Hematopoietic multipotent progenitor cell treated with erythropoietin and hydrocortisone succinate and interleukin-3 and kit ligand, for 15 days (in vitro differentiated cells): ENCODE measurements at regions not wholly inside any gene's neighbourhood (a gene's known extent, or its start where the extent isn't known, plus 50 kb on each side); places are given as distances from the start of the nearest gene placed in this dataset.
"Not testable (repeated sequence)": the region's sequence is repeated elsewhere in the genome, so short reads cannot be mapped to it uniquely, and the experiment has no call there.

Experiments
- DNase-seq: peaks from one replicate; pipeline ENCODE4 v3.0.0-alpha.2; 2015; ENCODE audit warnings: low spot score

GRCh38 chr1:14138135-14138506 lies 438.1 kb downstream of the PRDM2 start:
- no peak for DNase-seq

DNA sequence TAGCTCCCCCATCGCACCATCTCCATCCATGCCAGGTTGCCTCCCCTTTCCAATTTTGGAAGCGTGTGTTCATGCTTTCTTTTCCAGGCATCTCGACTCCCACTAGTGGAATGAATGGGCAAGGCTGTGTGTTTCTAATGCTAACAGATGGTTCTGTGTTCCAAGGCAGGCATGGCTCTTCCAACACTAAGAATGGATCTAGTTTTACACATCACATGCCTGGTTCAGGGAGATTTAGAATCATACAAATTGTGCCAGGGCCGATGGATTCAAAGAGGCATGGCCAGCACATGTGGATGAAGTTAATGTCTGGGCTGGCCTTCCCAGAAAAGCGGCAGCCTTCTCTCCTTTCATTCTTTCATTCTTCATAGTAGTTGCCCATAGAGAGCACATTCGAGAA lies 438.7 kb downstream of the PRDM2 start:
- no peak for DNase-seq

DNA sequence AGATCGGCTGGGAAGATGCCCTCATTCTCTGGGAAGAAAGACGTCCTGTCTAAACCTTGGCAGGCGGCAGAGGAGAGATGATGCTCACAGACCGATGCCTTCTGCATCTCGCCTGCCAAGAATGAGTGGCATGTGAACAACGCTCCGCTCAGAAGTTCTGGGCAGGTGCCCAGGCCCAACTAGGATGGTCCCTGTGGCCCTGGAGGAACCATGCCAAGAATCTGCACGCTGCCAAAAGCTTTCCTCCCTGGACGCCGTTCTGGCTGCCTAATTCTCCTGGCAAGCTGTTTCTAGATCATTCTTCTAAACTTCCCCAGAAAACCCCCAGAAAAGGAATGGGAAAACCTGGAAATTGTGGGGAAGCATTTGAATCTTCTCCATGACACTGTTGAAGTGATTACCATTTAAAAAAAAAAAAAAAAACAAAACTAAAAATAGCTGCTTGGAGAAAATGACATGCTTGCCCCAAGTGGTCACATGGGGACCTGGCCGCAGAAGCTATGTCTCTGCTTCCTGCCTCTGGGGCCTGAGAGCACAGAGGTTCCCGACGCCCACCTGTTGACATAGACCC lies 440.9 kb downstream of the PRDM2 start:
- no peak for DNase-seq

DNA sequence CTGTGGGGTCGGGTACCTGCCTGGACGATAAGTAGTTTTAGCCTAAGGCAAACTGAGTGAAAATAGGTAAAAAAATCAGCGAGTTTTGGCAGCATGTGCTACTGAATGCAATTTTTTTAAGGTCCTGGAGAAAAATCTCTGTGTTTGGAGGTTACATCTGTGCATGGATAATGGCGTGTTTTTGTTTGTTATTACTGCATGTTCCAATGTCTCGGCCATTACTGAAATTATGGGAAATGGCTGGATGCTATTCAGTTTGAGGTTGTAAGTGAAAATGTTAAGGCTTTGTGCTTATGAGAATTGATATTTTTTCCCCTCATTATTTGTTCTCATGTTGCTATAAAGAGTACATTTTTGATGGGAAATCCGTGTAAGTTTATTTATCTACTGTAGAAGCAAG lies 441.7 kb downstream of the PRDM2 start:
- DNase-seq = no peak

GRCh38 chr1:14142397-14143100 lies 442.6 kb downstream of the PRDM2 start:
- DNase-seq = no peak

DNA sequence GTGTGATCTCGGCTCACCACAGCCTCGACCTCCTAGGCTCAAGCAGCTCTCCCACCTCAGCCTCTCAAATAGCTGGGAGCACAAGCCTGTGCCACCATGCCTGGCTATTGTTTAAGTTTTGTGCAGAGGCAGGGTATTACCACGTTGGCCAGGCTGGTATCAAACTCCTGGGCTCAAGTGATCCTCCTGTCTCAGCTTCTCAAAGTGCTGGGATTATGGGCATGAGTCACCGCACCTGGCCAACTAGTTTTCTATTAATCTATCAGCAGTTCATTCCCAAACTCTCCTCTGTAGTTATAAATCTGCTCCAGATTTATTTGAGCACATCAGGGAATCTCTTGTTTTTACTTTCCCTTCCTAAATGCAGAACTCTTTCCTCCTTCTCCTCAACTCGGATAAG lies 443.8 kb downstream of the PRDM2 start:
- DNase-seq = no peak

DNA sequence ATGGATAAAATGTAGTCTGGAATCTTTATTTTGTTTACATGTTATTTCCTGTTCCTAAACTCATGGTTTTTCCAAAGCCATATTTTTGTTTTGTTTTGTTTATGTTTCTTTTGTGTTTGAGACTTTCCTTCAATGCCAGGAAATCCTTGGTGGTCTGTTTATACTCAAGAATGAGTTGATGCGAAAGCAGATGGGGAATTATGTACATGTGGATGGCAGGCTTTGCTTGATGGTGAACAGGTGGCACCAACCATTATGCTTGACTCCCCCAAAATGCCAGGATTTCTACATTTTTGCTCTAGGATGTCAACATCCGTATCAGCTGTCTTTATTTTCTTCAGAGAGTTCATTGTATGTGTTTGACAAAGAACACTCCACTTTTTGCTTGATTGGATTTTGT lies 448.5 kb downstream of the PRDM2 start:
- DNase-seq = no peak

DNA sequence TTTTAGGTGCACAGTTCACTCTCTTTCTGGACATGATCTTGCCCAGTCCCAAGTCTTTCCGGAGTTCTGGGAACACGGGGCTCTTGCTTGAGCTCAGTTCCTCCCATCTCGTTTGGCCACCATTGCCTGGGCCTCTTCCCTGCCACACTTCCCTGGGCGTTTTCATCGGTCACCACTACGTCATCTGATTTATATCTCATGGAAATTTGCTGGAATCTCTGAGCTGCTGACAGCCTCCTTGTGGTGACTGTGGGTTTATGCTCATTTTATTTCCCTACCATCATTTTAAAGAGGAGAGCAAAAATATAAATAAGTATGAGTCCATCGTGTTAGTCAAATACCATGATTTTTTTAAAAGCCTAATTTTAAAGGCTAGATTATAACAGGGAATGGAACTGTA lies 449.1 kb upstream of the KAZN start:
- DNase-seq = no peak

- DNase-seq = no peak
Observed at GRCh38 chr1:14156543-14156942, 441.9 kb upstream of the KAZN start.

GRCh38 chr1:14160781-14161180 lies 437.7 kb upstream of the KAZN start:
- DNase-seq = no peak

- no peak for DNase-seq
Observed at GRCh38 chr1:14163246-14163645, 435.2 kb upstream of the KAZN start.

DNA sequence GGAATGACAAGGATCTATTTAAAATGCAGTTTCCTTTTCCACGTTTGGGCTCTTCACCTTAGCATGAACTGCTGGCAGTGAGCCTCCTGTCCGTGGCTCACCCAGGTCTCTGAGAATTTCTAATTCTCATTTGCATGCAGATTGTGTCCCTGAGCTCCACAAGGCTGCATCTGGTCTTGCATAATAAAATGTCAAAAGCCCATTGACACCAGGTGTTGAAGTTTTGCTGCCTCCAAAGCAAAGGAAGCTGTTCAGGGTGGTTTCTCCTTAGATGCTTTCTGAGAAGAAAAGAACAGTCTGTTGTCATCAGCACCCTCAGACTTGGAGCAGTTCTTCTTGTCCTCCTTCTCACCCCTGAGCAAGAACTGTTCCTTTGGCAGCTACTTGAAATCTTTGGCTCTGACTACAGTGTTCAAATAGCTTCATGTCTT lies 433.1 kb upstream of the KAZN start:
- DNase-seq = no peak

GRCh38 chr1:14167884-14168283 lies 430.6 kb upstream of the KAZN start:
- DNase-seq = no peak

- DNase-seq = no peak
Observed at GRCh38 chr1:14168326-14169063, 430.0 kb upstream of the KAZN start.

DNA sequence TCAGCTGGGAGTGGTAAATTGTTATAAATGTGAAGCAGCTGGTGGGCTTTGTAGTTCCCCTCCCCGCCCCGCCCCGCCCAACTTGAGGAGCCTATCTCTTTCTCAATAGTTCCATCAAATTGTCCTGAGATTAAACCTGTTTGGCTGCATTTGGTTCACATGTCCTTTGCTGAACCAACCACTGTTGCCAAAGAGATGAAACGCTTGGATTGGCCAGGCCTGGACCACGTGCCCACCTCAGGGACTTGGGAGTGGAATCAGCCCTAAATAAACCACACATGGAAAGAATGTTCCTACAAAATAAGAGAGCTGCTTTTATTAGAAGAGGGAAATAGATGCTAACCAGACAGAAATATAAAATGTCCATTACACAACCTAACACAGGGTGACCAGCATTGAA lies 424.9 kb upstream of the KAZN start:
- no peak for DNase-seq

GRCh38 chr1:14177866-14178265 lies 420.6 kb upstream of the KAZN start:
- DNase-seq = not testable (repeated sequence)

- DNase-seq = no peak
Observed at GRCh38 chr1:14180738-14181137, 417.7 kb upstream of the KAZN start.

DNA sequence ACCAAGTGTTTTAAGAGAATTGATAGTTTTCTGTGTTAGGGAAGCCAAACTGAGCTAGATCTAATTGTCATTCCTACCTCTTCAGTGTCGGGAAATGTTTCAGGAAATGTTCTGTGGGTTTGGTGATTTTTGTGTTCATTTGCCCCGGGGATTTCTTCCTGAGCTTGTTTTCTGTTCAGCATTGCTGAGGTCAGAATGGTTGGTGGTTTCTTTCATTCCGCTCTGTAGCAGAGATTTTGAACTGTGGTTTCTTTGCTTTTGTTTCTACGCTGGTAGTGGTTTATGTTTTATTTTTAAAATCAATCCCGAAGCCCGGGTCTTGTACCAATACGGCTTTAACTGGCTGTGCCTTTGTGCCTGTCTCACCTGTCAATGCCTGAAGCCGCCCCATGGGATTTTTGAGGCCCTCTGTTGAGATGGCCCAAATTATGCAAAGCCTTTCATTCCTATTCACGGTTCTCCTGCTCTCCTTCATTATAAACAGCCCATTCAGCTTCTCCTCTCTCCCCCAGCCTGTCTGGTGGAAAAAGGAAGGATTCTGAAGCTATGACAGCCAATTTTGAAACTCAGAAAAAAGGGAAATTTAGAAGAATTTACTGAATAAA lies 417.2 kb upstream of the KAZN start:
- no peak for DNase-seq

GRCh38 chr1:14182856-14183255 lies 415.6 kb upstream of the KAZN start:
- DNase-seq = no peak

DNA sequence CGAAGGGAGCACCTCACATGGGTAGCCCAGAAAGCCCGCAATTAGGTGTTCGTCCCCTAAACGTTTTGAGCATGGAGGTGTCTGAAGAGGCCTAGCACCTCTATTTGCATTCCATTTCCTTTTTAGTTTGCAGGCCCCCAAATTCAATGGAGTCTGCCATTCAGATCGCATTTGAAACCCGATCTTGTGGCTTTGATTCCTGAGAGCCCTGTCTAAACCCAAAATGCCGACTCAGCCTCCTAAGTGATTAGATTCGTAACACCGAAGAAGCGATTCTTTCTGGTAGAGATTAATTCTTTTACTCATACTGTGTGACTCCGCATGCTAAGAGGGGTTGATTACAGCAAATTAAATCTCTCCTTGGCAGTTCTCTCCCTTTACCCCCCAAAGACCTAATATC lies 415.2 kb upstream of the KAZN start:
- DNase-seq = no peak

GRCh38 chr1:14184454-14184853 lies 414.0 kb upstream of the KAZN start:
- DNase-seq = no peak

DNA sequence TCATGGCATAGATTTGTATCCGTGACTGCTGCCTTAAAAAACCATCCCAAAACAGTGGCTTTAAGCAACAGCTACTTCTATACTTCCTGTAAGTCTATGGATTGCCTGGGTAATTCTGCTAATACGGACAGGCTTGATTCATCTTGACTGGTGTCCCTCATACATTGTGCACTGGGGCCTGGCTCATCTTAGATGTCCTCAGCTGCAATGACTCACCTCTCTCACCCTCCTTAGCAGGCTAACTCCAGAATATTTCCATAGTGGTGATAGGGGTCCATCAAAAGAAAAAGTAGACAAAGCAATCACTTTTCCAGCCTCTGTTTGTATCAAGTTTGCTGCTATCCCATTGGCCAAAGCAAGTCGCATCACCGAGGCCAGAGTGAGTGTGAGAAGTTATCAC lies 409.1 kb upstream of the KAZN start:
- no peak for DNase-seq

DNA sequence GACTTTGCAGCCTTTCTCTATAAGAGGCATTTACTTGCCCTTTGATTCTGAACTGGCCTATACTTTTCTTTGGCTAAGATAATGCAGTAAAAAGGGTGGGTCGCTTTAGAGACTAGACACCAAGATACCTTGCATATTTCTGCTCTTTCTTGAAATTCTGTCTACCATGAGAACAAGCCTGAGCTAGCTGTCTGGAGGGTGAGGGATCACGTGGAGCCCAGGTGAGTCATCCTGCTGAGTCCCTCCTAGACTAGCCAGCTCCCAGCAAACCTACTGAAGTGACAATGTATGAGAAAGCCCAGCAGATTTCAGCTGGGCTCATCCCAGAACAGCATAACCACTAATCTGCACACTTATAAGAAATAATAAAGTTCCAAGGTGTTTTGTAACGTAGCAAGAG lies 408.0 kb upstream of the KAZN start:
- DNase-seq = no peak
